ENCODE measurements at regions not wholly inside any gene's neighbourhood (a gene's known extent, or its start where the extent isn't known, plus 50 kb on each side); places are given as distances from the start of the nearest gene placed in this dataset.
A peak's percentile ranks its signal among the peaks of the same experiment; 100 is the strongest.
"Not testable (repeated sequence)": the region's sequence is repeated elsewhere in the genome, so short reads cannot be mapped to it uniquely, and the experiment has no call there.

GRCh38 chr3:182261041-182261440, 532.3 kb upstream of the ATP11B start:
- DNase-seq = no peak

- DNase-seq = no peak
Measured at GRCh38 chr3:182268711-182269110, 524.6 kb upstream of the ATP11B start.

- DNase-seq = no peak
Measured at GRCh38 chr3:182276512-182276911, 516.8 kb upstream of the ATP11B start.

- no peak for DNase-seq
Measured at GRCh38 chr3:182284793-182285192, 508.5 kb upstream of the ATP11B start.

GRCh38 chr3:182292591-182292990, 500.7 kb upstream of the ATP11B start:
- DNase-seq = no peak

- no peak for DNase-seq
Measured at GRCh38 chr3:182294256-182294655, 499.0 kb upstream of the ATP11B start.

GRCh38 chr3:182294696-182295095, 498.6 kb upstream of the ATP11B start:
- DNase-seq = no peak

GRCh38 chr3:182300266-182300665, 493.0 kb upstream of the ATP11B start:
- DNase-seq = no peak

- DNase-seq = peak; percentile 15
Measured at GRCh38 chr3:182303169-182303568, 490.1 kb upstream of the ATP11B start.

- no peak for DNase-seq
Measured at GRCh38 chr3:182305881-182306665, 487.2 kb upstream of the ATP11B start.

- no peak for DNase-seq
Measured at GRCh38 chr3:182308328-182308727, 485.0 kb upstream of the ATP11B start.

GRCh38 chr3:182309120-182309519, 484.2 kb upstream of the ATP11B start:
- DNase-seq = no peak

- DNase-seq = no peak
Measured at GRCh38 chr3:182315313-182315712, 478.0 kb upstream of the ATP11B start.

GRCh38 chr3:182323126-182323700, 470.1 kb upstream of the ATP11B start:
- no peak for DNase-seq

- DNase-seq = no peak
Measured at GRCh38 chr3:182323898-182324297, 469.4 kb upstream of the ATP11B start.

- no peak for DNase-seq
Measured at GRCh38 chr3:182325213-182325950, 467.9 kb upstream of the ATP11B start.

GRCh38 chr3:182327196-182327681, 466.1 kb upstream of the ATP11B start:
- peak; percentile 54 for DNase-seq

GRCh38 chr3:182330646-182331045, 462.7 kb upstream of the ATP11B start:
- DNase-seq = no peak

- no peak for DNase-seq
Measured at GRCh38 chr3:182331341-182331740, 462.0 kb upstream of the ATP11B start.

- DNase-seq = no peak
Measured at GRCh38 chr3:182342252-182342651, 451.1 kb upstream of the ATP11B start.

GRCh38 chr3:182344026-182344425, 449.3 kb upstream of the ATP11B start:
- DNase-seq = not testable (repeated sequence)

GRCh38 chr3:182349051-182349450, 444.3 kb upstream of the ATP11B start:
- DNase-seq = no peak

GRCh38 chr3:182349951-182350517, 443.3 kb upstream of the ATP11B start:
- DNase-seq = no peak
